ENCODE measurements at regions not wholly inside any gene's neighbourhood (a gene's known extent, or its start where the extent isn't known, plus 50 kb on each side); places are given as distances from the start of the nearest gene placed in this dataset.

- Histone ChIP-seq H3K9ac (ENCODE audit: low read length) (no peak overlapping the region), H3K36me3 (ENCODE audit: insufficient read depth, low read length) (no peaks in the 10 kb centered on the region), H4K20me1 (ENCODE audit: insufficient read depth) (no peaks in the 10 kb centered on the region), H3K9me3 (ENCODE audit: low read length) (no peaks in the 10 kb centered on the region), H2AFZ (ENCODE audit: low read depth, low read length) (no peak overlapping the region), H3K79me2 (replicated peaks; ENCODE audit: insufficient read depth, low read length) (no peaks in the 10 kb centered on the region), H3K4me3 (ENCODE audit: low read length) (no peak overlapping the region), H3K9me2 (ENCODE audit: insufficient read depth, low read length) (no peaks in the 10 kb centered on the region), H3K27me3 (ENCODE audit: insufficient read depth, low read depth, low read length) (no peaks in the 10 kb centered on the region), H3K4me2 (ENCODE audit: low read length) (no peak overlapping the region), H3K27ac (ENCODE audit: low read length) (no peak overlapping the region), H3F3A (ENCODE audit: insufficient read depth, low read length, poor library complexity, severe bottlenecking) (no peaks in the 10 kb centered on the region)
- no peak for TF ChIP-seq SMC3 (conservative IDR thresholded peaks at IDR 0.05; ENCODE audit: poor library complexity)
- no peak for TF ChIP-seq RAD21 (conservative IDR thresholded peaks at IDR 0.05)
- no peak for TF ChIP-seq POLR2AphosphoS5 (IDR thresholded peaks at IDR 0.05)
- TF ChIP-seq TAF1 (IDR thresholded peaks at IDR 0.05; ENCODE audit: low read depth), result no peak
Measured at GRCh38 chr12:22835431-22835830, 210.5 kb downstream of the ETNK1 start.

- Histone ChIP-seq H3K36me3 (ENCODE audit: insufficient read depth, low read length) (no peaks in the 10 kb centered on the region), H3K79me2 (replicated peaks; ENCODE audit: insufficient read depth, low read length) (no peaks in the 10 kb centered on the region), H3K9me3 (ENCODE audit: low read length) (no peaks in the 10 kb centered on the region), H2AFZ (ENCODE audit: low read depth, low read length) (no peak overlapping the region), H3F3A (ENCODE audit: insufficient read depth, low read length, poor library complexity, severe bottlenecking) (no peaks in the 10 kb centered on the region), H3K27me3 (ENCODE audit: insufficient read depth, low read depth, low read length) (no peaks in the 10 kb centered on the region), H3K4me2 (ENCODE audit: low read length) (no peak overlapping the region), H3K9me2 (ENCODE audit: insufficient read depth, low read length) (no peaks in the 10 kb centered on the region), H3K4me3 (ENCODE audit: low read length) (no peak overlapping the region), H4K20me1 (ENCODE audit: insufficient read depth) (no peaks in the 10 kb centered on the region), H3K27ac (ENCODE audit: low read length) (no peak overlapping the region), H3K9ac (ENCODE audit: low read length) (no peak overlapping the region)
- TF ChIP-seq TAF1 (IDR thresholded peaks at IDR 0.05; ENCODE audit: low read depth) (no peak), CTCF (IDR thresholded peaks at IDR 0.05; ENCODE audit: poor library complexity, severe bottlenecking) (no peak), EZH2 (IDR thresholded peaks at IDR 0.05; ENCODE audit: borderline replicate concordance, insufficient read depth, low read length, poor library complexity, severe bottlenecking) (no peak), MXI1 (conservative IDR thresholded peaks at IDR 0.05; ENCODE audit: poor library complexity, severe bottlenecking) (no peak), EP300 (conservative IDR thresholded peaks at IDR 0.05; ENCODE audit: poor library complexity, severe bottlenecking) (no peak), RAD21 (conservative IDR thresholded peaks at IDR 0.05) (no peak), SMC3 (conservative IDR thresholded peaks at IDR 0.05; ENCODE audit: poor library complexity) (no peak), POLR2AphosphoS5 (IDR thresholded peaks at IDR 0.05) (no peak), REST (IDR thresholded peaks at IDR 0.05; ENCODE audit: borderline replicate concordance) (no peak)
Measured at GRCh38 chr12:22850185-22850584, 225.2 kb downstream of the ETNK1 start.

GRCh38 chr12:22851532-22851931 lies 226.6 kb downstream of the ETNK1 start:
- no peaks in the 10 kb centered on the region for H3K36me3 ChIP-seq (ENCODE audit: insufficient read depth, low read length)
- H3K27me3 ChIP-seq (ENCODE audit: insufficient read depth, low read depth, low read length), result no peaks in the 10 kb centered on the region
- H3K9me2 ChIP-seq (ENCODE audit: insufficient read depth, low read length), result no peaks in the 10 kb centered on the region
- H3K4me3 ChIP-seq (ENCODE audit: low read length), result no peak overlapping the region
- no peaks in the 10 kb centered on the region for H3K79me2 ChIP-seq (replicated peaks; ENCODE audit: insufficient read depth, low read length)
- H3K9me3 ChIP-seq (ENCODE audit: low read length), result no peaks in the 10 kb centered on the region
- no peak overlapping the region for H3K9ac ChIP-seq (ENCODE audit: low read length)
- no peaks in the 10 kb centered on the region for H3F3A ChIP-seq (ENCODE audit: insufficient read depth, low read length, poor library complexity, severe bottlenecking)
- TF ChIP-seq CTCF (IDR thresholded peaks at IDR 0.05; ENCODE audit: poor library complexity, severe bottlenecking), result no peak
- no peak for TF ChIP-seq SMC3 (conservative IDR thresholded peaks at IDR 0.05; ENCODE audit: poor library complexity)
- TF ChIP-seq EZH2 (IDR thresholded peaks at IDR 0.05; ENCODE audit: borderline replicate concordance, insufficient read depth, low read length, poor library complexity, severe bottlenecking), result no peak
- TF ChIP-seq POLR2AphosphoS5 (IDR thresholded peaks at IDR 0.05), result no peak
- no peak for TF ChIP-seq RAD21 (conservative IDR thresholded peaks at IDR 0.05)
- no peak for TF ChIP-seq EP300 (conservative IDR thresholded peaks at IDR 0.05; ENCODE audit: poor library complexity, severe bottlenecking)
- TF ChIP-seq MXI1 (conservative IDR thresholded peaks at IDR 0.05; ENCODE audit: poor library complexity, severe bottlenecking), result no peak
- no peak for TF ChIP-seq TAF1 (IDR thresholded peaks at IDR 0.05; ENCODE audit: low read depth)
- TF ChIP-seq REST (IDR thresholded peaks at IDR 0.05; ENCODE audit: borderline replicate concordance), result no peak
- H3K4me2 ChIP-seq (ENCODE audit: low read length), result no peak overlapping the region
- H4K20me1 ChIP-seq (ENCODE audit: insufficient read depth), result no peaks in the 10 kb centered on the region
- H3K27ac ChIP-seq (ENCODE audit: low read length), result no peak overlapping the region
- no peak overlapping the region for H2AFZ ChIP-seq (ENCODE audit: low read depth, low read length)

Data from neural cell (in vitro differentiated cells).